ENCODE measurements at regions not wholly inside any gene's neighbourhood (a gene's known extent, or its start where the extent isn't known, plus 50 kb on each side); places are given as distances from the start of the nearest gene placed in this dataset.

DNA sequence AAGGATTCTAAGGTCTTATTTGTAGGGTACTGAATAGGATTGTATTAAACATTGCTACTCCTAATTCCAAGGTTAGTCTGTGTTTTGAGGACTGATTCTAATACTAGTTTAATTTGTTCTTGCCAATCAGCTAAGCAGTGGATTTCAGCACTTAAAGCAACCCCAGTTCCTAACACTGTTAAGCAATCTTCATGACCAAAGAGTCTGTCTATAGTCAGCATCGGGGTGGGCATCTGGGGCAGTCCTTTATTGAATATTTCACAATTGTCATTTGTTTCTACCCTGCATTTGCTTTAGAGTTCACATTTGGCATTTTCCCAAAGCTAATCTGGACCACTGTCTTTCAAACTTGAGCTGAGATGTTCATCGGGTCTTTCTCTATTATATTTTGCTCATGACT is 248.0 kb upstream of the TANK start (continued):
- TF ChIP-seq, protein P1, sequence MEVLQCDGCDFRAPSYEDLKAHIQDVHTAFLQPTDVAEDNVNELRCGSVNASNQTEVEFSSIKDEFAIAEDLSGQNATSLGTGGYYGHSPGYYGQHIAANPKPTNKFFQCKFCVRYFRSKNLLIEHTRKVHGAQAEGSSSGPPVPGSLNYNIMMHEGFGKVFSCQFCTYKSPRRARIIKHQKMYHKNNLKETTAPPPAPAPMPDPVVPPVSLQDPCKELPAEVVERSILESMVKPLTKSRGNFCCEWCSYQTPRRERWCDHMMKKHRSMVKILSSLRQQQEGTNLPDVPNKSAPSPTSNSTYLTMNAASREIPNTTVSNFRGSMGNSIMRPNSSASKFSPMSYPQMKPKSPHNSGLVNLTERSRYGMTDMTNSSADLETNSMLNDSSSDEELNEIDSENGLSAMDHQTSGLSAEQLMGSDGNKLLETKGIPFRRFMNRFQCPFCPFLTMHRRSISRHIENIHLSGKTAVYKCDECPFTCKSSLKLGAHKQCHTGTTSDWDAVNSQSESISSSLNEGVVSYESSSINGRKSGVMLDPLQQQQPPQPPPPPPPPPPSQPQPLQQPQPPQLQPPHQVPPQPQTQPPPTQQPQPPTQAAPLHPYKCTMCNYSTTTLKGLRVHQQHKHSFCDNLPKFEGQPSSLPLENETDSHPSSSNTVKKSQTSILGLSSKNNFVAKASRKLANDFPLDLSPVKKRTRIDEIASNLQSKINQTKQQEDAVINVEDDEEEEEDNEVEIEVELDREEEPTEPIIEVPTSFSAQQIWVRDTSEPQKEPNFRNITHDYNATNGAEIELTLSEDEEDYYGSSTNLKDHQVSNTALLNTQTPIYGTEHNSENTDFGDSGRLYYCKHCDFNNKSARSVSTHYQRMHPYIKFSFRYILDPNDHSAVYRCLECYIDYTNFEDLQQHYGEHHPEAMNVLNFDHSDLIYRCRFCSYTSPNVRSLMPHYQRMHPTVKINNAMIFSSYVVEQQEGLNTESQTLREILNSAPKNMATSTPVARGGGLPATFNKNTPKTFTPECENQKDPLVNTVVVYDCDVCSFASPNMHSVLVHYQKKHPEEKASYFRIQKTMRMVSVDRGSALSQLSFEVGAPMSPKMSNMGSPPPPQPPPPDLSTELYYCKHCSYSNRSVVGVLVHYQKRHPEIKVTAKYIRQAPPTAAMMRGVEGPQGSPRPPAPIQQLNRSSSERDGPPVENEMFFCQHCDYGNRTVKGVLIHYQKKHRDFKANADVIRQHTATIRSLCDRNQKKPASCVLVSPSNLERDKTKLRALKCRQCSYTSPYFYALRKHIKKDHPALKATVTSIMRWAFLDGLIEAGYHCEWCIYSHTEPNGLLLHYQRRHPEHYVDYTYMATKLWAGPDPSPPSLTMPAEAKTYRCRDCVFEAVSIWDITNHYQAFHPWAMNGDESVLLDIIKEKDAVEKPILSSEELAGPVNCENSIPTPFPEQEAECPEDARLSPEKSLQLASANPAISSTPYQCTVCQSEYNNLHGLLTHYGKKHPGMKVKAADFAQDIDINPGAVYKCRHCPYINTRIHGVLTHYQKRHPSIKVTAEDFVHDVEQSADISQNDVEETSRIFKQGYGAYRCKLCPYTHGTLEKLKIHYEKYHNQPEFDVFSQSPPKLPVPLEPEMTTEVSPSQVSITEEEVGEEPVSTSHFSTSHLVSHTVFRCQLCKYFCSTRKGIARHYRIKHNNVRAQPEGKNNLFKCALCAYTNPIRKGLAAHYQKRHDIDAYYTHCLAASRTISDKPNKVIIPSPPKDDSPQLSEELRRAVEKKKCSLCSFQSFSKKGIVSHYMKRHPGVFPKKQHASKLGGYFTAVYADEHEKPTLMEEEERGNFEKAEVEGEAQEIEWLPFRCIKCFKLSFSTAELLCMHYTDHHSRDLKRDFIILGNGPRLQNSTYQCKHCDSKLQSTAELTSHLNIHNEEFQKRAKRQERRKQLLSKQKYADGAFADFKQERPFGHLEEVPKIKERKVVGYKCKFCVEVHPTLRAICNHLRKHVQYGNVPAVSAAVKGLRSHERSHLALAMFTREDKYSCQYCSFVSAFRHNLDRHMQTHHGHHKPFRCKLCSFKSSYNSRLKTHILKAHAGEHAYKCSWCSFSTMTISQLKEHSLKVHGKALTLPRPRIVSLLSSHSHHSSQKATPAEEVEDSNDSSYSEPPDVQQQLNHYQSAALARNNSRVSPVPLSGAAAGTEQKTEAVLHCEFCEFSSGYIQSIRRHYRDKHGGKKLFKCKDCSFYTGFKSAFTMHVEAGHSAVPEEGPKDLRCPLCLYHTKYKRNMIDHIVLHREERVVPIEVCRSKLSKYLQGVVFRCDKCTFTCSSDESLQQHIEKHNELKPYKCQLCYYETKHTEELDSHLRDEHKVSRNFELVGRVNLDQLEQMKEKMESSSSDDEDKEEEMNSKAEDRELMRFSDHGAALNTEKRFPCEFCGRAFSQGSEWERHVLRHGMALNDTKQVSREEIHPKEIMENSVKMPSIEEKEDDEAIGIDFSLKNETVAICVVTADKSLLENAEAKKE (CRISPR knock-in tag; IDR thresholded peaks at IDR 0.05): no peak

DNA sequence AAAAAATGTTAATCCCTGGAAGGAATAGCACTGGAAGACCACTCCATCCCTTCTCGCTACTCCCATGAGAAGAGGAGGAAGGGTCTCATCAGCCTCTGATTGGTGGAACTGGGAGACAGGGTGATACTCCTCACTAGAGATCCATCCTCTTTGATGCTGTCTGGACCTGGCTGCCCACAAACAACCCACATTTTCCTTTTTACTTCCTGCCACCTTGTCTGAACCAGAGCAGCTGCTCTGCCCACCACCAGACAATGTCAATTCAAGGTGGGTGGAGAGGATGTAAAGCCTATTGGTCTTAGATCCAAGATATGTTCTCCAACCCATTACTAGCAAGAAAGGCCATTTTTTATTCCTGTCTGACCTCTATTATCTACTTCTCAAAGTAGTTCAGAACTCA is 246.9 kb upstream of the TANK start:
- Histone ChIP-seq H3K27ac (ENCODE audit: low read depth) (no peak overlapping the region), H3K4me2 (no peak overlapping the region), H2AFZ (no peak overlapping the region), H3K4me1 (ENCODE audit: insufficient read depth) (peaks cover 7% of the 10 kb centered on the region; the same call in 1 of the 2 replicates), H3K79me2 (replicated peaks; ENCODE audit: insufficient read depth) (no peaks in the 10 kb centered on the region), H3F3A (replicated peaks; ENCODE audit: low read depth) (no peaks in the 10 kb centered on the region), H3K4me3 (no peak overlapping the region), H3K36me3 (ENCODE audit: insufficient read depth) (no peaks in the 10 kb centered on the region), H3K9me2 (ENCODE audit: insufficient read depth) (no peaks in the 10 kb centered on the region), H4K20me1 (replicated peaks; ENCODE audit: insufficient read depth) (no peaks in the 10 kb centered on the region), H3K27me3 (ENCODE audit: insufficient read depth) (peaks cover 35% of the 10 kb centered on the region)
- Mint-ChIP-seq H3K9me3 (peaks cover 11% of the 10 kb centered on the region), H3K4me3 (no peak overlapping the region), H3K36me3 (ENCODE audit: low read depth) (peaks cover 6% of the 10 kb centered on the region; the same call in 1 of the 3 replicates), H3K4me1 (peaks cover 17% of the 10 kb centered on the region), H3K27ac (no peak overlapping the region), H3K27me3 (ENCODE audit: insufficient read depth, low read depth, poor library complexity) (peaks cover 8% of the 10 kb centered on the region)
- ATAC-seq: no peak
- DNase-seq (ENCODE audit: low spot score): no peak
- no peak for TF ChIP-seq EZH2 (IDR thresholded peaks at IDR 0.05; ENCODE audit: low read depth, unreplicated experiment)
- no peak for TF ChIP-seq JUNB (IDR thresholded peaks at IDR 0.05; ENCODE audit: unreplicated experiment)
- no peak for TF ChIP-seq CREB1 (CRISPR knock-in tag; IDR thresholded peaks at IDR 0.05; ENCODE audit: low read depth)
- TF ChIP-seq REST (IDR thresholded peaks at IDR 0.05; ENCODE audit: unreplicated experiment): no peak
- no peak for TF ChIP-seq ZNF331 (CRISPR knock-in tag; IDR thresholded peaks at IDR 0.05; ENCODE audit: low read depth)
- TF ChIP-seq POLR2AphosphoS5 (IDR thresholded peaks at IDR 0.05; ENCODE audit: low read depth): no peak
